Spleen (tissue), 11 donors: ENCODE measurements at regions not wholly inside any gene's neighbourhood (a gene's known extent, or its start where the extent isn't known, plus 50 kb on each side); places are given as distances from the start of the nearest gene placed in this dataset.

Experiments
- DNase-seq: peaks from one replicate; pipeline ENCODE4 v3.0.0-alpha.2; 2020
- H3K27ac ChIP-seq, 8 donors: fragments of 200-600 bp; sonication (generic) in 7 of 8; 1 replicate in 4 of 8; 2 replicates in 4 of 8; pipeline versions ENCODE4 v1.5.0 to v1.8.0; 2016 to 2021; ENCODE audit warnings: inconsistent platforms in 4 of 8, mild to moderate bottlenecking in 4 of 8, moderate library complexity in 1 of 8
- H3K27me3 ChIP-seq, 7 donors: fragments of 200-600 bp; sonication (generic) in 6 of 7; replicated peaks in 1 of 7; 1 replicate in 4 of 7; 2 replicates in 3 of 7; pipeline versions ENCODE4 v1.5.0 to v1.8.0; 2016 to 2021; ENCODE audit warnings: inconsistent platforms in 3 of 7, mild to moderate bottlenecking in 1 of 7
- H3K36me3 ChIP-seq, 6 donors: fragments of 200-600 bp; sonication (generic) in 5 of 6; 1 replicate in 4 of 6; 2 replicates in 2 of 6; pipeline versions ENCODE4 v1.5.0 to v1.8.0; 2016 to 2021; ENCODE audit warnings: inconsistent platforms in 2 of 6
- H3K4me1 ChIP-seq, 6 donors: fragments of 200-600 bp; sonication (generic) in 5 of 6; 1 replicate in 3 of 6; 2 replicates in 3 of 6; pipeline versions ENCODE4 v1.5.0 to v1.8.0; 2016 to 2021; ENCODE audit warnings: inconsistent platforms in 3 of 6
- H3K4me3 ChIP-seq, 8 donors: fragments of 200-600 bp; sonication (generic) in 7 of 8; 1 replicate in 4 of 8; 2 replicates in 4 of 8; pipeline versions ENCODE4 v1.5.0 to v1.8.0; 2016 to 2021; ENCODE audit warnings: inconsistent platforms in 4 of 8, mild to moderate bottlenecking in 4 of 8, moderate library complexity in 2 of 8
- H3K9me3 ChIP-seq, 8 donors: fragments of 200-600 bp; sonication (generic) in 7 of 8; 1 replicate in 4 of 8; 2 replicates in 4 of 8; pipeline versions ENCODE4 v1.5.0 to v1.8.0; 2016 to 2021; ENCODE audit warnings: inconsistent platforms in 4 of 8
- POLR2A ChIP-seq, 3 donors: fragments of 450-650 bp; IDR thresholded peaks; one replicate each; pipeline ENCODE4 v1.5.1; 2017; ENCODE audit warnings: antibody characterized with exemption in 3 of 3, mild to moderate bottlenecking in 1 of 3
- POLR2AphosphoS5 ChIP-seq, 3 donors: sonication (generic); formaldehyde crosslinking; IDR thresholded peaks; one replicate each; pipeline ENCODE4 v1.5.1; 2017; ENCODE audit warnings: antibody characterized with exemption in 3 of 3
- WGBS, 5 donors: extraction: QIAGEN DNeasy Blood & Tissue Kit in 3 of 5; methylation state at CpG; one replicate each; pipeline versions ENCODE4 v1.1.5 to v1.1.7; 2013 to 2018; 5-methylcytosine and 5-hydroxymethylcytosine counted together
- intact Hi-C: fragments of 100-400 bp; cut with DNase I; formaldehyde crosslinking; loops from one replicate; pipeline ENCODE4 v1.15.0; 2023; ENCODE audit warnings: low total_unique reads
- TF ChIP-seq, protein P1 (sequence below), 11 experiments: fragments of 200-600 bp in 7 of 11; fragments of 450-650 bp in 4 of 11; sonication (generic) in 4 of 11; IDR thresholded peaks in 8 of 11; conservative IDR thresholded peaks in 3 of 11; 1 replicate in 7 of 11; 2 replicates in 4 of 11; pipeline versions ENCODE4 v1.4.0 to v1.8.0; 2016 to 2021; ENCODE audit warnings: antibody characterized with exemption in 11 of 11, inconsistent platforms in 4 of 11, mild to moderate bottlenecking in 1 of 11
- donor health status: healthy with polysubstance abuse.
- donor health status: DM: no; HTN: no; CAD: no; lungs with moderate emphysema.
- donor health status: DM: no; HTN: no; CAD: no.
- donor health status: Bipolar disorder and iron deficiency.
- donor health status: healthy.
- donor health status: DM: no; HTN: no; CAD: no.
- donor health status: DM: yes; HTN: yes; CAD: no.

DNA sequence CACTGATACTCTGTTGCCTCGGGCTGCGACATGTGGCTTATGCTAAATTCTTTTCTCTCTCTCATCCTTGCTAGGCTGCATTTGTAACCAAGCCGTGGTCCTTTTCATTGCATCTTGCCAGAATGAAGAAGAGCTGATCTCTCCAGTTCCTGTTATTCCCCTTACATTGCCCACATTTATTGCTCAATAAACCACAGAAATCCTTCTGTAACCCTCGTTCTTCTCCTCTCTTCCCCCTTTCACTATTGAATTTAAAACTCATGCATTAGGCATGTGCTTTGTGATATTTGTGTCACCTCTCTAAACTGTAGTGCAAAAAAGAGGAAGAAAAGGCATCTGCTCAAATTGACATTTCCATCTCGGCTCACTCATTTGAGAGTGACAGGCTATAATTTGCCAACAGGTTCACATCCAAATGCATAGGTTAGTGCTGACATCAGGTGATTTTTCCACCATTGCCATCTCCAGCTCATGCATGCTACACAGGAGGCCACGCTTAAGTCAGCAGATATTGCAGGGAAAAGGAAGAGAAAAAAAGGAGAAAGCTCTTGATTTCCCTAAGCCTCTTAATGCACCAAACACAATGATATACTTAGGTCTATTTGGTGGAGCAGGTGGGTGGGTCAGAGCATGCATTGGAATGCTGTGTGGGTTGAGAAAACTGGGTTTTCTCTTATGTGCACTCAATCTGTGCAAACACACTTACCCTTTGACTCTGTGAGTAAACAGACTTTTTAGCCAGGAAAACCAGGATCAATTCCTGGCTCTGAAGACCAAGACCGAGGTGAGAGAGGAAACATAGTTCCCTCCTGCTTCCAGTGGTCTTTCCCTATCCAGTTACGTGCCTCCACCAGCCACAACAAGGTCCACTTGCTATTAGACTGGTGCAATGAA, 642.7 kb downstream of the HS3ST4 start:
- TF ChIP-seq, protein P1, sequence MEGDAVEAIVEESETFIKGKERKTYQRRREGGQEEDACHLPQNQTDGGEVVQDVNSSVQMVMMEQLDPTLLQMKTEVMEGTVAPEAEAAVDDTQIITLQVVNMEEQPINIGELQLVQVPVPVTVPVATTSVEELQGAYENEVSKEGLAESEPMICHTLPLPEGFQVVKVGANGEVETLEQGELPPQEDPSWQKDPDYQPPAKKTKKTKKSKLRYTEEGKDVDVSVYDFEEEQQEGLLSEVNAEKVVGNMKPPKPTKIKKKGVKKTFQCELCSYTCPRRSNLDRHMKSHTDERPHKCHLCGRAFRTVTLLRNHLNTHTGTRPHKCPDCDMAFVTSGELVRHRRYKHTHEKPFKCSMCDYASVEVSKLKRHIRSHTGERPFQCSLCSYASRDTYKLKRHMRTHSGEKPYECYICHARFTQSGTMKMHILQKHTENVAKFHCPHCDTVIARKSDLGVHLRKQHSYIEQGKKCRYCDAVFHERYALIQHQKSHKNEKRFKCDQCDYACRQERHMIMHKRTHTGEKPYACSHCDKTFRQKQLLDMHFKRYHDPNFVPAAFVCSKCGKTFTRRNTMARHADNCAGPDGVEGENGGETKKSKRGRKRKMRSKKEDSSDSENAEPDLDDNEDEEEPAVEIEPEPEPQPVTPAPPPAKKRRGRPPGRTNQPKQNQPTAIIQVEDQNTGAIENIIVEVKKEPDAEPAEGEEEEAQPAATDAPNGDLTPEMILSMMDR (IDR thresholded peaks at IDR 0.05 in 8 of 11, conservative IDR thresholded peaks at IDR 0.05 in 3 of 11): no peak
- no peak for TF ChIP-seq POLR2A (IDR thresholded peaks at IDR 0.05)
- TF ChIP-seq POLR2AphosphoS5 (IDR thresholded peaks at IDR 0.05): no peak
- no peaks in the 10 kb centered on the region for H3K36me3 ChIP-seq
- 37 to 47% (median 40%) methylated on average over 8 of the region's 8 CpGs for WGBS, 5 donors
- H3K27me3 ChIP-seq: no peaks in the 10 kb centered on the region
- peaks cover 0 to 14% (median 2%) of the 10 kb centered on the region in 8 donors for H3K9me3 ChIP-seq
- intact Hi-C loops: no loop called here
- no peak overlapping the region for H3K27ac ChIP-seq
- no peak for DNase-seq
- H3K4me3 ChIP-seq: no peak overlapping the region
- no peaks in the 10 kb centered on the region for H3K4me1 ChIP-seq

DNA sequence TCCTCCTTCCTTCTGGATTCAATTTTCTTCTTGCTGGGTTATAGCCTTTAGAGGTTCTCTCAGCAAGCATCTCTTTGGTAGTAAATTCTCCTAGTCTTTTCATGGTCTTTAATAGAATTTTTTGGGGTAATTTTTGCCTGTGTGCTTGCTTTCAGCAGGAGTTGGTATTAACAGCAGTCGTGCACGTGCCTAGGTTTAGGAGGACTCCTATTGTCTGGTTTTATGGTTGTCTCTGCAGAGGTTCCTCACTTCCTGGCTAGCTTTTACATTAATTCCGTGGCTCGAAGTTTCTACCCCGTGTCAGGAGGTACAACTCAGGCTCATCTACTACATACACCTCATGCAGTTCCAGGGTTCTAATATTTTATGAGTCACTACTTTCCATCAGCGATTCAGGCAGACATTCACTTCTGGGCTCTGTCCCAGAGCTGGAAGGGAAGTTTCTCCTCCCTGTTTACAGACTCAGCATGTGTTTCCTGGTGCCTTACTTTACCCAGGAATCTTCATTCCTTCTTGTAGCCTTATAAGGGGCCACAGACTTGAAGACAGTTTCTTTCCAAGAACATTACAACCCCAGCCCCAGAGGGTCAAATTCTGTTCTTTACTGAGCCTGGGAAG, 643.6 kb downstream of the HS3ST4 start:
- no peak for DNase-seq
- Histone ChIP-seq H3K4me1 (no peaks in the 10 kb centered on the region), H3K9me3 (peaks cover 0 to 5% (median 0%) of the 10 kb centered on the region in 8 donors), H3K27me3 (no peaks in the 10 kb centered on the region), H3K27ac (no peak overlapping the region), H3K36me3 (no peaks in the 10 kb centered on the region), H3K4me3 (no peak overlapping the region)
- intact Hi-C loops: no loop called here
- TF ChIP-seq, protein P1 (IDR thresholded peaks at IDR 0.05 in 8 of 11, conservative IDR thresholded peaks at IDR 0.05 in 3 of 11): no peak
- TF ChIP-seq POLR2AphosphoS5 (IDR thresholded peaks at IDR 0.05) (no peak), POLR2A (IDR thresholded peaks at IDR 0.05) (no peak)
- 71 to 83% (median 80%) methylated on average over 6 of the region's 6 CpGs for WGBS, 5 donors

DNA sequence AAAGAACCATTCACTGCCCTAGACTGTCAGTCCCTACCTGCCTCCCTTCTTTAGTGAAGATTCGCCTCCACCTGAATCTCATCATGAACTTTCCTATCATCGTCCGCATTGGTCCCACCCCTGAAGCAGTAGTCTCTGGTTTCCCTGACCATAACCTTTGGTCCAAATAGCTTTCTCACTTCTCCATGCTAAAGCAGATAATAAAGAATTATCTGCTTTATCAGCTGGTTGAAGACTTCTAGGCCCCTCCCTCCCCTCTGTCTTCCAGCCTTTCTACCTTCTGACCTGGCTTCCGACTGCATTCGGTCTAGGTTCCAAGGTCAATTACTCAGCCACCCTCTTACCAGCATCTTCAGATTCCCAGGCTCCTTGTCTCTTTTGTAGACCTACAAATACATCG, 650.9 kb downstream of the HS3ST4 start:
- 89 to 93% (median 91%) methylated on average over 6 of the region's 6 CpGs for WGBS, 5 donors
- Histone ChIP-seq H3K27ac (no peak overlapping the region), H3K4me3 (no peak overlapping the region), H3K36me3 (no peaks in the 10 kb centered on the region), H3K27me3 (peaks cover 0 to 10% (median 0%) of the 10 kb centered on the region in 7 donors), H3K9me3 (no peaks in the 10 kb centered on the region), H3K4me1 (no peaks in the 10 kb centered on the region)
- intact Hi-C loops: no loop called here
- DNase-seq: no peak
- TF ChIP-seq POLR2A (IDR thresholded peaks at IDR 0.05): no peak
- TF ChIP-seq, protein P1 (IDR thresholded peaks at IDR 0.05 in 8 of 11, conservative IDR thresholded peaks at IDR 0.05 in 3 of 11): no peak
- no peak for TF ChIP-seq POLR2AphosphoS5 (IDR thresholded peaks at IDR 0.05)

DNA sequence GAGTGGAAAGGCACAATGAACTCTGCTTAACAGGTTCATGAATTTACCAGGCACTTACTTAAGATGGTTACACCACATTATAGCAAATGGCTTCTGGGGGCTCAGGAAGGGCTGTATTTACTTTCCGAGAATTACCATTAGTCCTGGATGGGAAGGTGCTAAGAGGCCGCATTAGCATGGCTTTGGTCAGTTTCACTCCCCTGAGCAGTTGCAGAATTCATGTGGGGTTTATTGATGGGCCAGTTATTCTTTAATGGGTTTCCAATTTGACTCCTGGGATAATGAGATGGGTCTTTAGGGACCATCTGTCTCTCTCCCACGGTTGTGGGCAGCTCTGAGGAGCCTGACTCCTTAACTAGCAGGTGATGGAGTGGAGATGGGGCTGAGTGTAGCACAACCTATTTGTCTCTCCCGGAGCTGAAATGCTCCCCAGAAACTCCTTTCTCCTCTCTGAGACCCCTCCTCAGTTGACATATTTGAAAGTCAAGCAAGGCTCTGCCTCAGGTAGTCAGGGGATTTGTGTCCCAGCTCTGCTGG, 652.5 kb downstream of the HS3ST4 start:
- H3K27ac ChIP-seq: no peak overlapping the region
- TF ChIP-seq POLR2AphosphoS5 (IDR thresholded peaks at IDR 0.05) (no peak), POLR2A (IDR thresholded peaks at IDR 0.05) (no peak)
- TF ChIP-seq, protein P1 (IDR thresholded peaks at IDR 0.05 in 8 of 11, conservative IDR thresholded peaks at IDR 0.05 in 3 of 11): no peak
- H3K4me3 ChIP-seq: no peak overlapping the region
- no peaks in the 10 kb centered on the region for H3K9me3 ChIP-seq
- no peaks in the 10 kb centered on the region for H3K36me3 ChIP-seq
- intact Hi-C loops: no loop called here
- 60 to 72% (median 71%) methylated on average over 4 of the region's 4 CpGs for WGBS, 5 donors
- DNase-seq: no peak
- H3K27me3 ChIP-seq: peaks cover 0 to 10% (median 0%) of the 10 kb centered on the region in 7 donors
- H3K4me1 ChIP-seq: no peaks in the 10 kb centered on the region
